Caco-2 (cell line): ENCODE measurements at regions not wholly inside any gene's neighbourhood (a gene's known extent, or its start where the extent isn't known, plus 50 kb on each side); places are given as distances from the start of the nearest gene placed in this dataset.

Experiments used
- BruUV-seq: library from RNA; stranded (reverse); fragments of 400-500 nt; replicated peaks from 2 replicates; lab custom pipeline; 2021; lab: Mats Ljungman, UMichigan
- CTCF ChIA-PET: fragments of 300-600 bp; sonication (Branson Sonifier 250); formaldehyde crosslinking; loops from one replicate; lab custom pipeline; 2022; ENCODE audit warnings: antibody characterized with exemption; lab: Charles Lee
- POLR2A ChIA-PET: fragments of 300-600 bp; sonication (Branson Sonifier 250); formaldehyde crosslinking; loops from one replicate; lab custom pipeline; 2022; ENCODE audit warnings: antibody characterized with exemption; lab: Charles Lee
- DNase-seq, 2 experiments: peaks; one replicate each; pipeline versions ENCODE4 v3.0.0 to v3.0.0-alpha.2; 2020 to 2022
- H3K27me3 ChIP-seq: replicated peaks from 2 replicates; pipeline ENCODE4 v1.6.0; 2011; ENCODE audit warnings: low read length; ENCODE audit not compliant: control insufficient read depth, insufficient read depth
- H3K36me3 ChIP-seq: 2 replicates; pipeline ENCODE4 v1.5.1; 2011; ENCODE audit warnings: low read length; ENCODE audit not compliant: control insufficient read depth, insufficient read depth
- H3K4me1 ChIP-seq: fragments of 250-450 bp; sonication (Bioruptor Pico); 2 replicates; pipeline ENCODE4 v1.5.1; 2020; ENCODE audit warnings: mild to moderate bottlenecking
- H3K4me3 ChIP-seq: 2 replicates; pipeline ENCODE4 v1.5.1; 2011; ENCODE audit warnings: low read depth, mild to moderate bottlenecking, control low read depth, low read length
- H3K9me3 ChIP-seq: fragments of 250-450 bp; sonication (Bioruptor Pico); 2 replicates; pipeline ENCODE4 v1.5.1; 2020; ENCODE audit warnings: mild to moderate bottlenecking, moderate library complexity
- H3K27ac Mint-ChIP-seq: one replicate; pipeline ENCODE4 v1.8.0; 2022; ENCODE audit warnings: mixed read lengths; ENCODE audit not compliant: unreplicated experiment
- H3K27me3 Mint-ChIP-seq: one replicate; pipeline ENCODE4 v1.8.0; 2022; ENCODE audit warnings: mixed read lengths; ENCODE audit not compliant: insufficient read depth, unreplicated experiment
- H3K36me3 Mint-ChIP-seq: one replicate; pipeline ENCODE4 v1.8.0; 2022; ENCODE audit warnings: mild to moderate bottlenecking, mixed read lengths; ENCODE audit not compliant: insufficient read depth, unreplicated experiment
- H3K4me1 Mint-ChIP-seq: one replicate; pipeline ENCODE4 v1.8.0; 2022; ENCODE audit warnings: low read depth, mixed read lengths; ENCODE audit not compliant: unreplicated experiment
- H3K4me3 Mint-ChIP-seq: one replicate; pipeline ENCODE4 v1.8.0; 2022; ENCODE audit warnings: mild to moderate bottlenecking, moderate library complexity, mixed read lengths; ENCODE audit not compliant: unreplicated experiment
- H3K9me3 Mint-ChIP-seq: one replicate; pipeline ENCODE4 v1.8.0; 2022; ENCODE audit warnings: mixed read lengths; ENCODE audit not compliant: unreplicated experiment
- CTCF ChIP-seq, 2 experiments: fragments of 200-600 bp in 1 of 2; IDR thresholded peaks; 1 replicate in 1 of 2; 2 replicates in 1 of 2; pipeline versions ENCODE4 v1.5.1 to v1.8.0; 2011 to 2022; ENCODE audit warnings: antibody characterized with exemption in 1 of 2, control low read depth in 1 of 2, inconsistent platforms in 1 of 2, low read depth in 1 of 2, low read length in 1 of 2, mild to moderate bottlenecking in 1 of 2, moderate library complexity in 1 of 2; ENCODE audit not compliant: insufficient read depth in 1 of 2, severe bottlenecking in 1 of 2, unreplicated experiment in 1 of 2
- intact Hi-C: fragments of 100-400 bp; cut with micrococcal nuclease; formaldehyde crosslinking; loops from one replicate; pipeline ENCODE4 v1.10.0; 2022; ENCODE audit not compliant: unreplicated experiment

GRCh38 chr22:49104434-49104833 is 723.2 kb downstream of the BRD1 start:
- no TSS peak for BruUV-seq
- Histone ChIP-seq H3K9me3 (no peaks in the 10 kb centered on the region), H3K36me3 (no peaks in the 10 kb centered on the region), H3K4me1 (no peaks in the 10 kb centered on the region), H3K4me3 (no peak overlapping the region), H3K27me3 (no peaks in the 10 kb centered on the region)
- TF ChIP-seq CTCF (IDR thresholded peaks at IDR 0.05; ENCODE audit: insufficient read depth in 1 of 2, low read depth in 1 of 2, low read length in 1 of 2, severe bottlenecking in 1 of 2, unreplicated experiment in 1 of 2), result no peak
- intact Hi-C loops, result no loop called here
- CTCF ChIA-PET, result no interaction called here
- H3K4me1 Mint-ChIP-seq, result no peaks in the 10 kb centered on the region
- peaks cover 30% of the 10 kb centered on the region for H3K27me3 Mint-ChIP-seq
- no peak overlapping the region for H3K27ac Mint-ChIP-seq
- H3K4me3 Mint-ChIP-seq, result no peak overlapping the region
- DNase-seq, result no peak
- H3K36me3 Mint-ChIP-seq, result no peaks in the 10 kb centered on the region
- no peaks in the 10 kb centered on the region for H3K9me3 Mint-ChIP-seq
- POLR2A ChIA-PET, result no interaction called here

- POLR2A ChIA-PET, result no interaction called here
- no peak overlapping the region for H3K27ac Mint-ChIP-seq
- no peaks in the 10 kb centered on the region for H3K4me1 Mint-ChIP-seq
Measured at GRCh38 chr22:49103314-49104059, 724.2 kb downstream of the BRD1 start.

GRCh38 chr22:49102367-49102766 is 725.3 kb downstream of the BRD1 start:
- Histone ChIP-seq H3K4me3 (no peak overlapping the region), H3K27me3 (no peaks in the 10 kb centered on the region), H3K4me1 (no peaks in the 10 kb centered on the region), H3K36me3 (no peaks in the 10 kb centered on the region), H3K9me3 (no peaks in the 10 kb centered on the region)
- Mint-ChIP-seq H3K27ac (no peak overlapping the region), H3K36me3 (no peaks in the 10 kb centered on the region), H3K4me3 (no peak overlapping the region), H3K9me3 (no peaks in the 10 kb centered on the region), H3K27me3 (peaks cover 25% of the 10 kb centered on the region), H3K4me1 (no peaks in the 10 kb centered on the region)
- ChIA-PET CTCF (no interaction called here), POLR2A (no interaction called here)
- no peak for DNase-seq
- BruUV-seq, result no TSS peak
- intact Hi-C loops, result no loop called here
- TF ChIP-seq CTCF (IDR thresholded peaks at IDR 0.05; ENCODE audit: insufficient read depth in 1 of 2, low read depth in 1 of 2, low read length in 1 of 2, severe bottlenecking in 1 of 2, unreplicated experiment in 1 of 2), result no peak

More at GRCh38 chr22:49103314-49104059, 724.2 kb downstream of the BRD1 start:
- Mint-ChIP-seq H3K36me3 (no peaks in the 10 kb centered on the region), H3K4me3 (no peak overlapping the region), H3K27me3 (peaks cover 27% of the 10 kb centered on the region), H3K9me3 (no peaks in the 10 kb centered on the region)
- Histone ChIP-seq H3K27me3 (no peaks in the 10 kb centered on the region), H3K36me3 (no peaks in the 10 kb centered on the region), H3K4me3 (no peak overlapping the region), H3K9me3 (no peaks in the 10 kb centered on the region), H3K4me1 (no peaks in the 10 kb centered on the region)
- TF ChIP-seq CTCF (IDR thresholded peaks at IDR 0.05; ENCODE audit: insufficient read depth in 1 of 2, low read depth in 1 of 2, low read length in 1 of 2, severe bottlenecking in 1 of 2, unreplicated experiment in 1 of 2), result no peak
- no peak for DNase-seq
- BruUV-seq, result no TSS peak
- CTCF ChIA-PET, result no interaction called here
- intact Hi-C loops, result no loop called here
